Adrenal gland (tissue), 9 donors: ENCODE measurements at regions not wholly inside any gene's neighbourhood (a gene's known extent, or its start where the extent isn't known, plus 50 kb on each side); places are given as distances from the start of the nearest gene placed in this dataset.
A peak's percentile ranks its signal among the peaks of the same experiment; 100 is the strongest.

Experiments
- DNase-seq, 7 donors: peaks; one replicate each; pipeline ENCODE4 v3.0.0-alpha.2; 2019 to 2020
- H3K27ac ChIP-seq, 5 donors: fragments of 200-600 bp; sonication (generic) in 4 of 5; 1 replicate in 3 of 5; 2 replicates in 2 of 5; pipeline versions ENCODE4 v1.5.1 to v1.8.0; 2016 to 2020; ENCODE audit warnings: mild to moderate bottlenecking in 1 of 5
- H3K27me3 ChIP-seq: fragments of 200-600 bp; 2 replicates; pipeline ENCODE4 v1.8.0; 2021
- H3K36me3 ChIP-seq, 2 donors: fragments of 200-600 bp; replicated peaks in 1 of 2; 1 replicate in 1 of 2; 2 replicates in 1 of 2; pipeline versions ENCODE4 v1.5.1 to v1.8.0; 2018 to 2022
- H3K4me1 ChIP-seq, 2 donors: fragments of 200-600 bp; replicated peaks in 1 of 2; 1 replicate in 1 of 2; 2 replicates in 1 of 2; pipeline versions ENCODE4 v1.5.1 to v1.8.0; 2018 to 2021
- H3K4me3 ChIP-seq, 4 donors: fragments of 200-600 bp; sonication (generic) in 3 of 4; one replicate each; pipeline ENCODE4 v1.5.1; 2016 to 2018
- H3K9me3 ChIP-seq, 3 donors: fragments of 200-600 bp; sonication (generic) in 1 of 3; replicated peaks in 1 of 3; 1 replicate in 2 of 3; 2 replicates in 1 of 3; pipeline versions ENCODE4 v1.5.1 to v1.8.0; 2016 to 2021
- POLR2A ChIP-seq, 2 donors: fragments of 450-650 bp; IDR thresholded peaks; one replicate each; pipeline ENCODE4 v1.6.1; 2017; ENCODE audit warnings: antibody characterized with exemption in 2 of 2, mild to moderate bottlenecking in 2 of 2, moderate library complexity in 1 of 2
- WGBS, 4 donors: extraction: QIAGEN DNeasy Blood & Tissue Kit in 2 of 4; methylation state at CpG; one replicate each; pipeline versions ENCODE4 v1.1.5 to v1.1.7; 2013 to 2017; 5-methylcytosine and 5-hydroxymethylcytosine counted together
- intact Hi-C, 2 donors: fragments of 100-400 bp; cut with DNase I; formaldehyde crosslinking; loops; one replicate each; pipeline versions ENCODE4 v1.14.1 to v1.15.0; 2022 to 2023
- TF ChIP-seq, protein P1 (sequence below), 6 experiments: fragments of 450-650 bp in 4 of 6; fragments of 200-600 bp in 2 of 6; sonication (generic) in 1 of 6; IDR thresholded peaks; 1 replicate in 5 of 6; 2 replicates in 1 of 6; pipeline versions ENCODE4 v1.5.1 to v1.8.0; 2016 to 2021; ENCODE audit warnings: antibody characterized with exemption in 6 of 6, mild to moderate bottlenecking in 2 of 6, moderate library complexity in 1 of 6
- donor health status: healthy with polysubstance abuse.
- donor health status: Bipolar disorder and iron deficiency.
- donor health status: DM: yes; HTN: yes; CAD: no.
- donor health status: DM: no; HTN: no; CAD: no.
- donor health status: DM: no; HTN: no; CAD: no.

DNA sequence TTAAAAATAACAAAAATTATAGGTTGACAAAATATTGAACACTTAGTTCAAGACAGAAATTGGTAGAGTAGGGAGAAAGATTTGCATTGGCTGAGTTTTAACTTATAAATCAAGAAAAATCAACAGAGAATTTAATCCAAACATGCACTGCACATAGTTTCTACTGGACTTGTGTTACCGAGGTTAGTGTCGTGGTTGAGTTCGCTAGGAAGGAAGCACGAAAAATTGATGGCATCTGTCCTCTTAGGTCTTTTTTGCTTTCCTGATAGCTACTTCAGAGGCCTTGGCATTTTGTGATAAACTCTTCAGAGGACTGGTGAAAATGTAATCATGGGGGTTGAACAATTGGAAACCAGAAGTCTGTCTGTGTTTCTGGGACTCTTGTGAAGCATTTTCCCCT, 392.9 kb downstream of the NUAK1 start:
- Histone ChIP-seq H3K4me3 (no peak overlapping the region), H3K4me1 (peaks cover 1 to 10% of the 10 kb centered on the region in 2 donors), H3K27me3 (no peaks in the 10 kb centered on the region), H3K36me3 (no peaks in the 10 kb centered on the region), H3K27ac (no peak overlapping the region), H3K9me3 (no peaks in the 10 kb centered on the region)
- intact Hi-C loops: no loop called here
- DNase-seq: no peak
- no peak for TF ChIP-seq POLR2A (IDR thresholded peaks at IDR 0.05)
- TF ChIP-seq, protein P1, sequence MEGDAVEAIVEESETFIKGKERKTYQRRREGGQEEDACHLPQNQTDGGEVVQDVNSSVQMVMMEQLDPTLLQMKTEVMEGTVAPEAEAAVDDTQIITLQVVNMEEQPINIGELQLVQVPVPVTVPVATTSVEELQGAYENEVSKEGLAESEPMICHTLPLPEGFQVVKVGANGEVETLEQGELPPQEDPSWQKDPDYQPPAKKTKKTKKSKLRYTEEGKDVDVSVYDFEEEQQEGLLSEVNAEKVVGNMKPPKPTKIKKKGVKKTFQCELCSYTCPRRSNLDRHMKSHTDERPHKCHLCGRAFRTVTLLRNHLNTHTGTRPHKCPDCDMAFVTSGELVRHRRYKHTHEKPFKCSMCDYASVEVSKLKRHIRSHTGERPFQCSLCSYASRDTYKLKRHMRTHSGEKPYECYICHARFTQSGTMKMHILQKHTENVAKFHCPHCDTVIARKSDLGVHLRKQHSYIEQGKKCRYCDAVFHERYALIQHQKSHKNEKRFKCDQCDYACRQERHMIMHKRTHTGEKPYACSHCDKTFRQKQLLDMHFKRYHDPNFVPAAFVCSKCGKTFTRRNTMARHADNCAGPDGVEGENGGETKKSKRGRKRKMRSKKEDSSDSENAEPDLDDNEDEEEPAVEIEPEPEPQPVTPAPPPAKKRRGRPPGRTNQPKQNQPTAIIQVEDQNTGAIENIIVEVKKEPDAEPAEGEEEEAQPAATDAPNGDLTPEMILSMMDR (IDR thresholded peaks at IDR 0.05): no peak
- 48 to 66% (median 51%) methylated on average over 4 of the region's 4 CpGs for WGBS, 4 donors

DNA sequence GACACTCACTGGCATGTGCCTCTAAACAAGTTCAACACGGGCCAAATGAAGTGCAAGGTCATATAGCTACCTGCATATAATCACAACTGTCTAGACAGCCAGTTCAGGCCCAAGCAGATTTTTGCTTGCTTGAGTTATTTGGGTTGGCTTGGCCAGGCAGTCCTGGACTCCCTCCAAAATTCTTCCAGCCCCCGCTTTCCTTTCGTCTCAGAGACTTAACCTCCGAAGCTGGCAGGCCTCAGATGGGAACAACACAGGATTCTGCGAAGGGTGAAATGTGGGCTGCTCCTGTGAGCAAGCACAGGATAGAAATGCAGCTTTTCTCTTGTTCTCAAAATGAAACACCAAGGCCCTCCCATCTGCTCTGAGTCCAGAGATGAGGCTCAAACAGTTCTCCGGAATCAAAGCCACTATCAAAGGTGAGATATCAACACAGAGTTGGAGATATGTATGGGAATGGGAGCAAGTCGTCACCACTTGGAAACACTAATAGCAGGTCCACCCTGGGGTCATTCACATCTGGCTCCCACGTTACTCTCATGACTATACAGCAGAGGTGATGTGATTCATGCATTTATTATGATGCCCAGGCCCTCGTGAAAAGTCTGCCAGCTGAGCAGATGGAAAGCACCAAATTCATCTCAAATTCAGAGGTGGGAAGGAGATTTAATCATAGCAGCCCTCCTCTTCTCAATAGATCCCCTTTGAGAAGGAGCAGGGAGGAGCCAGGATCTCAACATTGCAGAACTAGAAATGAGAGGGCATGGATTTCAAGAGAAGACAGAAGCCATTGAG, 389.8 kb downstream of the NUAK1 start:
- no peak for TF ChIP-seq POLR2A (IDR thresholded peaks at IDR 0.05)
- TF ChIP-seq, protein P1 (IDR thresholded peaks at IDR 0.05): no peak
- Histone ChIP-seq H3K36me3 (no peaks in the 10 kb centered on the region), H3K27ac (peak overlapping the region in 1 of 5 donors; percentile 27), H3K4me1 (no peaks in the 10 kb centered on the region), H3K9me3 (no peaks in the 10 kb centered on the region), H3K4me3 (no peak overlapping the region), H3K27me3 (no peaks in the 10 kb centered on the region)
- WGBS, 4 donors: 54 to 61% (median 60%) methylated on average over 7 to 9 of the region's 9 CpGs
- peak in 6 of 7 donors; percentile 20 to 65 (median 33) for DNase-seq
- intact Hi-C loops: no loop called here

DNA sequence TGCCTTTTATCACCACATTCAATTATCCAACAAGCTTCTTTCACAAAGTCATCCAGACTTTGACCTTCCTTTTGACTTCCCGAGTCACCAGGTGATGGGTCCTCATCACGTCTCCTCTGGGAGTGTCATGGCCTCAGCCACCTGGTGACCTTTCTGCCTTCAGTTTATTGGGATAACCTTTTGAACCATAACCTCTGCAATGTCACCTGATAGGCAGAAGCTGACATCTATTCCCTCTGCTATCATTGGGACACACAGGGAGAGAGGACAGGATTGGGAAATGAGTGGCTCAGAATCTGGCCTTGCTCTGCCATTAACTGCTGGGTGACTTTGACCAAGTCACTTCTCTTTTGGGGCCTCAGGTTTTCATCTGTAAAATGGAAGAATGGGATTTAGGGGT, 388.7 kb downstream of the NUAK1 start:
- 89 to 97% (median 96%) methylated on average over 2 of the region's 2 CpGs for WGBS, 4 donors
- intact Hi-C loops: no loop called here
- Histone ChIP-seq H3K4me1 (no peaks in the 10 kb centered on the region), H3K27ac (no peak overlapping the region), H3K36me3 (no peaks in the 10 kb centered on the region), H3K9me3 (no peaks in the 10 kb centered on the region), H3K4me3 (no peak overlapping the region), H3K27me3 (no peaks in the 10 kb centered on the region)
- no peak for DNase-seq
- no peak for TF ChIP-seq POLR2A (IDR thresholded peaks at IDR 0.05)
- TF ChIP-seq, protein P1 (IDR thresholded peaks at IDR 0.05): no peak

DNA sequence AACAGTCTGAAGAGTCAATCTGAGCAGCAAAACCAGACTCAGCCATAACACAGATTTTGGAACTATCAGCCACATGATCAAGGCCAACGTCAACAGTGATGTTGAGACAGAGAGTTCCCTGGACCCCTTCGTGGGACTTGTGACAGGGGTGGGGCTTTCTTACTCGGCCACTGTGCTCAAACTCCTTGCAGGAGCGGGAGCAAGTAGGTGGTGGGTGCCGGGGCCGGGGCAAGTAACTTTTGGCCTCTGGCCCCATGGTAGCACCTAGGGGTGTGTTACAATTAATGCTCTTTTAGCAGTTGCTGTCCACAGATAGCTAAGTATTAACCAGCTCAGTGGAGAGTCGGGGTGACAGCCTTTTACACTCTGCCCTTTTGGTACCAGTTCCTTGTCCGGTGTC, 384.4 kb downstream of the NUAK1 start:
- TF ChIP-seq, protein P1 (IDR thresholded peaks at IDR 0.05): no peak
- WGBS, 4 donors: 77 to 90% (median 87%) methylated on average over 8 of the region's 8 CpGs

More for the DNA sequence above, 384.4 kb downstream of the NUAK1 start:
- H3K27me3 ChIP-seq: no peaks in the 10 kb centered on the region
- intact Hi-C loops: no loop called here
- H3K9me3 ChIP-seq: no peaks in the 10 kb centered on the region
- H3K4me3 ChIP-seq: no peak overlapping the region
- H3K4me1 ChIP-seq: no peaks in the 10 kb centered on the region
- no peak for DNase-seq
- H3K27ac ChIP-seq: no peak overlapping the region
- no peaks in the 10 kb centered on the region for H3K36me3 ChIP-seq
